HG02759 (cell line): ENCODE measurements at regions not wholly inside any gene's neighbourhood (a gene's known extent, or its start where the extent isn't known, plus 50 kb on each side); places are given as distances from the start of the nearest gene placed in this dataset.
"Not testable (repeated sequence)": the region's sequence is repeated elsewhere in the genome, so short reads cannot be mapped to it uniquely, and the experiment has no call there.

Experiments used
- ATAC-seq: cut with Tn5 transposase; IDR thresholded peaks from one replicate; pipeline ENCODE4 v1.9.1; 2021; ENCODE audit warnings: mild to moderate bottlenecking, moderate library complexity; ENCODE audit not compliant: unreplicated experiment

- ATAC-seq, result no peak
These were observed 775.9 kb upstream of the INTU start for GRCh38 chr4:126856906-126857305.

DNA sequence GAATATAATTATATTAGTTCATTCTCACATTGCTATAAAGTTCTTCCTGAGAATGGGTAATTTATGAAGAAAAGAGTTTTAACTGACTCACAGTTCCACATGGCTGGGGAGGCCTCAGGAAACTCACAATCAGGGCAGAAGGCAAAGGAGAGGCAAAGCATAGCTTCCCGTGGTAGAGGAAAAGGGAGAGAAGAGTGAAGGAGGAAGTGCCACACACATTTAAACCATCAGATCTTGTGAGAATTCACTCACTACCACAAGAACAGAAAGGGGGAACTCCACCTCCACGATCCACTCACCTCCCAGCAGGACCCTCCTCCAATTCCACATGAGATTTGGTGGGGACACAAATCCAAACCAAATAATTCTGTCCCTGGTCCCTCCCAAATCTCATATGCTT is 773.4 kb upstream of the INTU start:
- ATAC-seq, result no peak

DNA sequence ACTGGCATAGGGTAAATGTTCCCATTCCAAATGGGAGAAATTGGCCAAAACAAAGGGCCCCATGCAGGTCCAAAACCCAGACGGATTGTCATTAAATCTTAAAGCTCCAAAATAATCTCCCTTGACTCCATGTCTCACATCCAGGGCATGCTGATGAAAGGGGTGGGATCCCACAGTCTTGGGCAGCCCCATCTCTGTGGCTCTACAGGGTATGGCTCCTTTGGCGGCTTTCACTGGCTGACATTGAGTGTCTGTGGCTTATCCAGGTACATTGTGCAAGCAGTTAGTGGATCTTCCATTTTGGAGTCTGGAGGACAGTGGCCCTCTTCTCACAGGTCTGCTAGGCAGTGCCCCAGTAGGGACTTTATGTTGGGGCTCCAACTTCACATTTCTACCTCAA is 772.9 kb upstream of the INTU start:
- no peak for ATAC-seq

DNA sequence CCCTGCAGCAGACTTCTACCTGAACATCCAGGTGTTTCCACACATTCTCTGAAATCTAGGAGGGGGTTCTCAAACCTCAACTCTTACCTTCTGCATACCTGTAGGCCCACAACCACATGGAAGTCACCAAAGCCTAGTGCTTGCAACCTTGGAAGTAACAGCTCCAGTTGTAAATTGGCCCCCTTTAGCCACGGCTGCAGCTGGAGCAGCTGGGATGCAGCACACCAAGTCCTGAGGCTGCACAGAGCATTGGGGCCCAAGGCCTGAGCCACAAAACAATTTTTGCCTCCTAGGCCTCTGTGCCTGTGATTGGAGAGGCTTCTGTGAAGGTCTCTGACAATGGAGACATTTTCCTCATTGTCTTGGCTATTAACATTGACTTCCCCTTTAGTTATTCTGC is 772.4 kb upstream of the INTU start:
- no peak for ATAC-seq

DNA sequence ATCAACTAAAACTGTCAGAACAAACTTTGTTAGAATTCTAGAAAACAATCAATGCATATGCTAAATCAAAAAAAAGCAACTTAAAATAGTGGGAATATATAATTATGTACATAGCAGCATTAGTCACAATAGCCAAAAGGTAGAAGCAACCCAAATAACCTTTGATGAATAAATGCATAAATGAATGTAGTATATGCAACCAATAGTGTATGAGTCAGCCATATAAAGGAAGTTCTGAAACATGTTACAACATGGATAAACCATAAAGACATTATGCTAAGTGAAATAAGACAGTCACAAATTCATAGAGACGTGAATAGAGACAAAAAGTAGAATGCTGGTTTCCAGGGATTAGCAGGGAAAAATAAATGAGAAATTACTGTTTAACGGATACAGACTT is 762.8 kb upstream of the INTU start:
- ATAC-seq, result no peak

DNA sequence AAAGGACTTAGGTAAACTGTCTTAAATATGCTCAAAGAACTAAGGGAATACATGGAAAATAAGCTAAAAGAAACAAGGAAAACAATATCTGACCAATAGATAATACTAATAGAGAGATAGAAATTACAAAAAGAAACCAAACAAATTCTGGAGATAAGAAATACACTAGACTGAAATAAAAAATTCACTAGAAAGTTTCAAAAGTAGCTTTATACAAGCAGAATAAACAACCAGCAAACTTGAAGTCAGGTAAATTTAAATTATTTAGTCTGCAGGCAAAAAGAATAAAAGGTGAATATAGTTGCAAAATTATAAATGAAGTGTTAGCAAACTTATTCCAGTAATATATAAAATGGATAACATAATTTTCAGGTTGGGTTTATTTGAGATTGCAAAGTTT is 760.9 kb upstream of the INTU start:
- no peak for ATAC-seq

- no peak for ATAC-seq
These were observed 758.2 kb upstream of the INTU start for GRCh38 chr4:126874533-126874932.

DNA sequence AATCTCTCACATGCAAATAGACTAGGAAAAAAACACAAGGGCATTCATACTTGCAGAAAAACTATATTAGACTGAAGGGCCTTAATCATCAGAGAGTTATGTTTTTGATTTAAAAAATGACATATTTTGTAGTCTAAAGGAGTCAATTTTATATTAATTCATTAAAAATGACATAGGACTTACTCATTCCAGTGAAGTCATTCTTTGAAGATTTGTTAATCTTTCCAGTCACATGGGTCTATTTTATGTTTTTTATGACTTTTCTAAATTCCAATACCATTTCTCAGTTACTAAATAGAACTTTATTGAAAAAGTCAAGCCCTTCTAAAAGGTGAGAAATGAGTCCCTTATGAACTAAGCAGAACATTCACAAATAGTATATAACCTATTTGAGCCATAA is 743.8 kb upstream of the INTU start:
- no peak for ATAC-seq

- no peak for ATAC-seq
These were observed 742.4 kb upstream of the INTU start for GRCh38 chr4:126890383-126890782.

- no peak for ATAC-seq
These were observed 741.8 kb upstream of the INTU start for GRCh38 chr4:126890994-126891393.

DNA sequence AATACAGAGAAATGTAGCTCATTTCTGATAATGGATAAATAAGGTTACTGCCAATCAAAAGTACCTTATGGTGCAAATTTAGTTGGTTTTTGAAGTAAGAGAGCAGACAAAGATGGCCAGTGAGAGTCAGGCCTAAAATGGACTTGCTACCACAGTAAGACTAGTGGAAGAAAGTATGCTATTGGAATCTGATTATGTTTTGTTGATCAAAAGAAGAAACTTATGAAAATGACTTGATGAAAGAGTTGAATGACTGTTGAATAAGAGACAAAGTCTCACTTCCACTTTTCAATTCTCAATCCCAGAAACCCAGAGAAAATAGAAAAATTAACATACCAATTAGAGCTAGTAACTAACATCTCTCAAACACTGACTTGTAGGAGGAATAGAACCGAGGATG is 737.8 kb upstream of the INTU start:
- no peak for ATAC-seq

GRCh38 chr4:126895988-126896570 is 736.7 kb upstream of the INTU start:
- peak; percentile 41 for ATAC-seq

DNA sequence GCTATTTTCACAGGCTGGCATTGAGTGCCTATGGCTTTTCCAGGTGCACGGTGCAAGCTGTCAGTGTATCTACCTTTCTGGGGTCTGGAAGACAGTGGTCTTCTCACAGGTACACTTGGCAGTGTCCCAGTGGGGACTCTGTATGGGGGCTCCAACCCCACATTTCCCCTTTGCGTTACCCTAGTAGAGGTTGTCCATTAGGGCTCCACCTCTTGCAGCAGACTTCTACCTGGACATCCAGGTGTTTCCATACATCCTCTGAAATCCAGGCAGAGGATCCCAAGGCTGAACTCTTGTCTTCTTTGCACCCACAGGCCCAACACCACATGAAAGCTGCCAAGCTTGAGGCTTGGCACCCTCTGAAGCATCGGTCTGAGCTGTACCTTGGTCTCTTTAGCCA is 735.7 kb upstream of the INTU start:
- ATAC-seq, result no peak

GRCh38 chr4:126898815-126899214 is 733.9 kb upstream of the INTU start:
- ATAC-seq, result no peak

GRCh38 chr4:126899331-126899801 is 733.4 kb upstream of the INTU start:
- no peak for ATAC-seq

DNA sequence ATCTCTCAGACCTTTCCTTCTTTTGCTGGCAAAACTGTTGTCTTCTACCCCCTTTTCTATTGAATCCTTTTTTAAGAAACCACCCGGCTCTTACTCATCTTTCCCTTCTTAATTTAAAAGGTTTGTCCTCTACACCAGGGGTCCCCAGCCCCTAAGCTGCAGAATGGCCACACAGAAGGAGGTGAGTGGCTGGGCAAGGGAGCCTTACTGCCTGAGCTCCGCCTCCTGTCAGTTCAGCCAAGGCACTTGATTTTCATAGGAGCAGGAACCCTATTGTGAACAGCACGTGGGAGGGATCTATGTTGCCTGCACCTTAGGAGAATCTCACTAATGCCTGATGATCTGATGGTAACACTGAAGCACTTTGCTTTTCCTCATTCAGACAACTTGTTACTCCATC is 726.3 kb upstream of the INTU start:
- ATAC-seq, result no peak

DNA sequence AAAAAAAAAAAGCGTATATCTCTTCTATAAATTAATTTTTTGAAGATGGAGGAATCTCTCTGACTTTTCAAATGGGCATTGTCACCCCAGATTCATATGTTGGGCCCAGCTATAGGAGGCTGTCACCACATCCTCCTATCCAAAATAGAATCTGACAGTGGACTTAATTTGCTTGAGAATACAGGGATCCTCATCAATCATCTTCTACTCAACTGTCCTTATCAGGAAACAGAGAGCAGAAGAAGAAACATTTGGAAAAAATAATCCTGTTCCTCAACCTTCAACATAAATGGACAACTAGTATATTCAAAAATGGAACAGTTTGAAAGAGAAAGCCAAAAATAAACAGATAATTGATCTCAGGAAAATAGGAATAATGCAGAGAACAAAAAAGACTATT is 725.4 kb upstream of the INTU start:
- ATAC-seq, result no peak

- ATAC-seq, result no peak
These were observed 716.6 kb upstream of the INTU start for GRCh38 chr4:126916049-126916625.

DNA sequence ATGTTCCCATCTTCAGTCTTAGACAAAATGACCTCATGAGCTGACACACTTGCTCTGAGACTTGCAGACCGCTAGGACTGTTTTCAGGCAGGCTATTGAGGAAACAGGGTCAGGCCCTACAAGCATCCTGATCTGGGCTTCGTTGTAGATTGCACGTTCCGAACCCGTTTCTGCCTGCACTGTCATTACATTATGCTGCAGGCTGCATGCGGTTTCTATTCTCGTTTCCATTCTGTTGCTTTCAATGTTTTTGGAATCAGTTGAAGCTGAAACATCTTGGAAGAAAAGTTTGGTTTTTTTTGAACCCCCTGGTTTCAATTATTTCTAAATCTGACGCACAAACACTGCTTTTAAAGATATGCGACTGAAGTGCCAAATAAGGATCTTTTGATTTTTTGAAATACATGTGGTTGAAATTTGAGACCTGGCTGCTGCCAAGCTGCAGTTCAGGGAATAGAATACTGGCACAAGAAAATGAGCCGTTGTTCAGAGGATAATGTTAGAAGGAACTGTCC is 716.1 kb upstream of the INTU start:
- ATAC-seq, result no peak

DNA sequence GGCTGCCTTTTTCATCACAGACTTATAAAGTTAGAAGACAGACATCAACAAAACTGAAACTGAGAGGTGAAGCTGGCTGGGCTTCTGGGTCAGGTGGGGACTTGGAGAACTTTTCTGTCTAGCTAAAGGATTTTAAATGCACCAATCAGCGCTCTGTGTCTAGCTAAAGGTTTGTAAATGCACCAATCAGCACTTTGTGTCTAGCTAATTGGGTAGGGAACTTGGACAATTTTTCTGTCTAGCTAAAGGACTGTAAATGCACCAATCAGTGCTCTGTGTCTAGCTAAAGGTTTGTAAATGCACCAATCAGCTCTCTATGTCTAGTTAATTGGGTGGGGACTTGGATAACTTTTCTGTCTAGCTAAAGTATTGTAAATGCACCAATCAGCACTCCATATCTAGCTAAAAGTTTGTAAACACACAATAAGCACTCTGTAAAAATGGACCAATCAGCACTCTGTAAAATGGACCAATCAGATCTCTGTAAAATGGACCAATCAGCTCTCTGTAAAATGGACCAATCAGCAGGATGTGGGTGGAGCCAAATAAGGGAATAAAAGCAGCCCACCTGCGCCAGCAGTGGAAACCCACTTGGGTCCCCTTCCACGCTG is 710.3 kb upstream of the INTU start:
- ATAC-seq, result not testable (repeated sequence)

GRCh38 chr4:126924237-126924636 is 708.5 kb upstream of the INTU start:
- no peak for ATAC-seq

DNA sequence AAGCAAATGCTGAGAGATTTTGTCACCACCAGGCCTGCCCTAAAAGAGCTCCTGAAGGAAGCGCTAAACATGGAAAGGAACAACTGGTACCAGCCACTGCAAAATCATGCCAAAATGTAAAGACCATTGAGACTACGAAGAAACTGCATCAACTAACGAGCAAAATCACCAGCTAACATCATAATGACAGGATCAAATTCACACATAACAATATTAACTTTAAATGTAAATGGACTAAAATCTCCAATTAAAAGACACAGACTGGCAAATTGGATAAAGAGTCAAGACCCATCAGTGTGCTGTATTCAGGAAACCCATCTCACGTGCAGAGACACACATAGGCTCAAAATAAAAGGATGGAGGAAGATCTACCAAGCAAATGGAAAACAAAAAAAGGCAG is 702.7 kb upstream of the INTU start:
- not testable (repeated sequence) for ATAC-seq
